PFSK-1 (cell line): ENCODE measurements at regions not wholly inside any gene's neighbourhood (a gene's known extent, or its start where the extent isn't known, plus 50 kb on each side); places are given as distances from the start of the nearest gene placed in this dataset.

Experiments used
- FOXP2 ChIP-seq: optimal IDR thresholded peaks from 2 replicates; pipeline ENCODE3; 2011; ENCODE audit warnings: borderline replicate concordance, control low read depth, inconsistent platforms; ENCODE audit not compliant: insufficient read depth; ENCODE audit errors: extremely low read length, extremely low read depth
- POLR2AphosphoS5 ChIP-seq: IDR thresholded peaks from 2 replicates; pipeline ENCODE4 v1.6.1; 2012; ENCODE audit warnings: low read depth, mild to moderate bottlenecking, control low read depth, low read length, moderate library complexity
- REST ChIP-seq, 2 experiments: IDR thresholded peaks; 2 replicates each; pipeline versions ENCODE4 v1.6.1 to v1.8.0; 2011 to 2012; ENCODE audit warnings: low read depth in 2 of 2, low read length in 2 of 2, control low read depth in 1 of 2, inconsistent platforms in 1 of 2, mild to moderate bottlenecking in 1 of 2, moderate library complexity in 1 of 2; ENCODE audit not compliant: insufficient read depth in 1 of 2
- SIN3A ChIP-seq: IDR thresholded peaks from 2 replicates; pipeline ENCODE4 v1.6.1; 2012; ENCODE audit warnings: mild to moderate bottlenecking, low read length, moderate library complexity, borderline replicate concordance; ENCODE audit not compliant: insufficient read depth
- TAF1 ChIP-seq: IDR thresholded peaks from 2 replicates; pipeline ENCODE4 v1.6.1; 2012; ENCODE audit warnings: low read length, control low read depth, borderline replicate concordance; ENCODE audit not compliant: insufficient read depth

DNA sequence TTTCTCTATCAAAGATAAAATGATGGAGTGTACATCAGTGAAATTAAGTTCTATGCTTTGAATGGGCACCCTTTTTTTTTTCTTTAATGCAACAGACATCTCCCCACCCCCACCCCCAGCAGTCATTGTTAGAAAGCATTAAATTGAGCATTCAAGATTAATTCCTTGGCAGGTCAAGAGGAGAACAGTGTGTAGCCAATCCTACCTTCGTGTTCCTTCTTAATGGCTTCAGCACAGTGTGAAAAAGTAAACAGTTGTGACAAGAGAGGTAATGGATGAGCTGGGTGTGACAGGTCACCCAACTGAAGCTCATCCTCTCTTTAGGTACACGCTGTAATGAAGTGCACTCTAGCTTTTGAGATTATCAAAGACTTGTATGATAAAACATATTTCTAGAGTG, 198.5 kb upstream of the RARB start:
- no peak for TF ChIP-seq REST (IDR thresholded peaks at IDR 0.05; ENCODE audit: insufficient read depth in 1 of 2, low read depth in 2 of 2, low read length in 2 of 2)
- no peak for TF ChIP-seq TAF1
- no peak for TF ChIP-seq SIN3A
- TF ChIP-seq FOXP2: no peak
- TF ChIP-seq POLR2AphosphoS5: no peak

DNA sequence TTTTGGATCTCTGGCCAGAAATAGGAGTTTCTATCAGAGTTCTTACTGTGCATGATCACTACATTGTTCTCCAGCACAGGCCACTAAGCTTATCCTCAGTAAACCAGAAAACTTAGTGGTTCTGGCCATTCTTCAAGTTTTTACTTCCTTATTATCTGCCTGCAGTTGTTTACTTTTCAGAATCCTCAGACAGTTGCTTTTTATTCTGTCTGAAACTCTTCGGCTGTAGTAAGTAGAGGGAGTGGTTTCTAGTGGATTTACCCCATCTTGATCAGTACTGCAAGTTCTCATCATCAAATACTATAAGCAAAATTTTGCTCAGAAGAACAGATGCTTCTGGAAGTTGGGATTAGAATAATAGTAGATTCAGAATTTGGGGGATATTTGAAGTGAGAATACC, 193.0 kb upstream of the RARB start:
- no peak for TF ChIP-seq REST (IDR thresholded peaks at IDR 0.05; ENCODE audit: insufficient read depth in 1 of 2, low read depth in 2 of 2, low read length in 2 of 2)
- TF ChIP-seq TAF1: no peak
- TF ChIP-seq FOXP2: no peak
- TF ChIP-seq SIN3A: no peak
- no peak for TF ChIP-seq POLR2AphosphoS5

DNA sequence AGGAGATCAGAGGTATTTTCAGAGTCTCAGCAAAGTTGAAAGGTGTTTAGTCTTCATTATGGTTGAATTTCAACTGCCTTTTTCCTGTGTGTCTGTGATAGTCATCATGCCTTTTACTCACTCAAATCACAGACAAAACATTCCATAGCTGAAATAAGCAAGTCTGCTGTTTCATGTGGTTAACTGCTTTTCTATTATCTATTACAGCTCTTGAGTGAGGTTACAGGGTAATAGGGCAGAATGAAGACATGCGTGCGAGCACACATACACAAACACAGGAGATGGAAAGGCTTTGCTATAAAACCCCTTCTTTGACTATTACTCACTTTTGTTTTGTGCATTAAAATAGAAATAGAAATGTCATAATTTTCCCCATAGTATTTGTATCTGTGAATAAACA, 192.6 kb upstream of the RARB start:
- no peak for TF ChIP-seq POLR2AphosphoS5
- TF ChIP-seq FOXP2: no peak
- no peak for TF ChIP-seq SIN3A

GRCh38 chr3:25237602-25238001, 190.5 kb upstream of the RARB start:
- TF ChIP-seq SIN3A: no peak
- TF ChIP-seq FOXP2: no peak
- no peak for TF ChIP-seq POLR2AphosphoS5
- TF ChIP-seq REST (IDR thresholded peaks at IDR 0.05; ENCODE audit: insufficient read depth in 1 of 2, low read depth in 2 of 2, low read length in 2 of 2): no peak
- no peak for TF ChIP-seq TAF1

GRCh38 chr3:25239042-25239441, 189.0 kb upstream of the RARB start:
- no peak for TF ChIP-seq REST (IDR thresholded peaks at IDR 0.05; ENCODE audit: insufficient read depth in 1 of 2, low read depth in 2 of 2, low read length in 2 of 2)
- no peak for TF ChIP-seq SIN3A
- no peak for TF ChIP-seq POLR2AphosphoS5
- no peak for TF ChIP-seq FOXP2
- no peak for TF ChIP-seq TAF1
